Ovary (tissue), 7 donors: ENCODE measurements at regions not wholly inside any gene's neighbourhood (a gene's known extent, or its start where the extent isn't known, plus 50 kb on each side); places are given as distances from the start of the nearest gene placed in this dataset.

Source experiments
- DNase-seq, 5 donors: peaks; one replicate each; pipeline ENCODE4 v3.0.0-alpha.2; 2019 to 2020
- H3K27ac ChIP-seq, 2 donors: fragments of 200-600 bp; one replicate each; pipeline versions ENCODE4 v1.5.1 to v1.8.0; 2019 to 2022
- H3K27me3 ChIP-seq: fragments of 200-600 bp; one replicate; pipeline ENCODE4 v1.8.0; 2022
- H3K36me3 ChIP-seq: fragments of 200-600 bp; sonication (generic); one replicate; pipeline ENCODE4 v1.5.1; 2019
- H3K4me1 ChIP-seq: one replicate; pipeline ENCODE4 v1.8.1; 2013; ENCODE audit warnings: mild to moderate bottlenecking, moderate library complexity; ENCODE audit not compliant: insufficient read depth
- H3K4me3 ChIP-seq: fragments of 200-600 bp; sonication (generic); one replicate; pipeline ENCODE4 v1.5.1; 2017
- H3K9me3 ChIP-seq, 2 donors: fragments of 200-600 bp in 1 of 2; sonication (generic) in 1 of 2; one replicate each; pipeline versions ENCODE4 v1.5.1 to v1.8.1; 2013 to 2019; ENCODE audit warnings: mild to moderate bottlenecking in 1 of 2, moderate library complexity in 1 of 2
- EP300 ChIP-seq: sonication (generic); formaldehyde crosslinking; IDR thresholded peaks from one replicate; pipeline ENCODE4 v1.6.1; 2017; ENCODE audit warnings: antibody characterized with exemption
- POLR2A ChIP-seq: fragments of 450-650 bp; IDR thresholded peaks from one replicate; pipeline ENCODE4 v1.6.1; 2017; ENCODE audit warnings: antibody characterized with exemption, mild to moderate bottlenecking, moderate library complexity
- WGBS, 3 donors: extraction: QIAGEN DNeasy Blood & Tissue Kit in 1 of 3; methylation state at CpG; one replicate each; pipeline versions ENCODE4 v1.1.5 to v1.1.7; 2013 to 2017; 5-methylcytosine and 5-hydroxymethylcytosine counted together
- intact Hi-C, 4 donors: fragments of 100-400 bp; cut with DNase I; formaldehyde crosslinking; loops; one replicate each; pipeline versions ENCODE4 v1.11.0 to v1.15.1; 2022 to 2023
- TF ChIP-seq, protein P1 (sequence below), 3 donors: fragments of 450-650 bp in 2 of 3; fragments of 200-600 bp in 1 of 3; IDR thresholded peaks; one replicate each; pipeline versions ENCODE4 v1.5.1 to v1.8.0; 2016 to 2022; ENCODE audit warnings: antibody characterized with exemption in 3 of 3, mild to moderate bottlenecking in 1 of 3
- donor health status: DM: no; HTN: no; CAD: no; lungs with moderate emphysema.
- donor health status: DM: no; HTN: no; CAD: no.
- donor health status: Bipolar disorder and iron deficiency.
- donor health status: DM: no; HTN: no; CAD: no.
- donor health status: DM: yes; HTN: yes; CAD: no.

- Histone ChIP-seq H3K9me3 (no peaks in the 10 kb centered on the region), H3K36me3 (no peaks in the 10 kb centered on the region), H3K27me3 (no peaks in the 10 kb centered on the region), H3K27ac (no peak overlapping the region), H3K4me3 (no peak overlapping the region), H3K4me1 (no peaks in the 10 kb centered on the region)
- no peak for DNase-seq
- intact Hi-C loops: no loop called here
- TF ChIP-seq POLR2A (no peak), EP300 (no peak)
These were observed 1466.4 kb downstream of the EFNB2 start for GRCh38 chr13:105069106-105069505.

DNA sequence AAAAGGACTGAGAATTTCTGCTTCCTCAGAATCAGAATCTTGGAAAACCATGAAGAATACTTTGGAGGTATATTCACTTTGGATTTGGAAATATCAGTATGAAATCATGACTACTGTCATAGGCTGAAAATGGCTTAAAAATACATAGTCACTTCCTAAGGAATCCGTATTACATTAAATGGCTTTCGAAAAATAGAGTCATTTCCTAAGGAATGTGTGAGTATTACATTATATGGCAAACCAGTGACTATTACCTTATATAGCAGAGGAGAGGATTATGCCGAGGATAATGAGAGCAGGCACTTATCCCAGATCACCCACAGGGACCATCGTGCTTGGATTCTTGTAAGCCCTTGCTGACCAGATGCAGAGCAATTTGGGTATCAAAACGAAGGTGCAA lies 1471.8 kb downstream of the EFNB2 start:
- no peak overlapping the region for H3K27ac ChIP-seq
- no peaks in the 10 kb centered on the region for H3K4me1 ChIP-seq
- H3K9me3 ChIP-seq: no peaks in the 10 kb centered on the region
- WGBS, 3 donors: 85 to 91% (median 90%) methylated on average over 5 of the region's 5 CpGs
- no peaks in the 10 kb centered on the region for H3K27me3 ChIP-seq
- intact Hi-C loops: no loop called here
- no peak overlapping the region for H3K4me3 ChIP-seq
- TF ChIP-seq POLR2A: no peak
- no peak for TF ChIP-seq EP300
- TF ChIP-seq, protein P1, sequence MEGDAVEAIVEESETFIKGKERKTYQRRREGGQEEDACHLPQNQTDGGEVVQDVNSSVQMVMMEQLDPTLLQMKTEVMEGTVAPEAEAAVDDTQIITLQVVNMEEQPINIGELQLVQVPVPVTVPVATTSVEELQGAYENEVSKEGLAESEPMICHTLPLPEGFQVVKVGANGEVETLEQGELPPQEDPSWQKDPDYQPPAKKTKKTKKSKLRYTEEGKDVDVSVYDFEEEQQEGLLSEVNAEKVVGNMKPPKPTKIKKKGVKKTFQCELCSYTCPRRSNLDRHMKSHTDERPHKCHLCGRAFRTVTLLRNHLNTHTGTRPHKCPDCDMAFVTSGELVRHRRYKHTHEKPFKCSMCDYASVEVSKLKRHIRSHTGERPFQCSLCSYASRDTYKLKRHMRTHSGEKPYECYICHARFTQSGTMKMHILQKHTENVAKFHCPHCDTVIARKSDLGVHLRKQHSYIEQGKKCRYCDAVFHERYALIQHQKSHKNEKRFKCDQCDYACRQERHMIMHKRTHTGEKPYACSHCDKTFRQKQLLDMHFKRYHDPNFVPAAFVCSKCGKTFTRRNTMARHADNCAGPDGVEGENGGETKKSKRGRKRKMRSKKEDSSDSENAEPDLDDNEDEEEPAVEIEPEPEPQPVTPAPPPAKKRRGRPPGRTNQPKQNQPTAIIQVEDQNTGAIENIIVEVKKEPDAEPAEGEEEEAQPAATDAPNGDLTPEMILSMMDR (IDR thresholded peaks at IDR 0.05): no peak
- no peak for DNase-seq
- no peaks in the 10 kb centered on the region for H3K36me3 ChIP-seq

DNA sequence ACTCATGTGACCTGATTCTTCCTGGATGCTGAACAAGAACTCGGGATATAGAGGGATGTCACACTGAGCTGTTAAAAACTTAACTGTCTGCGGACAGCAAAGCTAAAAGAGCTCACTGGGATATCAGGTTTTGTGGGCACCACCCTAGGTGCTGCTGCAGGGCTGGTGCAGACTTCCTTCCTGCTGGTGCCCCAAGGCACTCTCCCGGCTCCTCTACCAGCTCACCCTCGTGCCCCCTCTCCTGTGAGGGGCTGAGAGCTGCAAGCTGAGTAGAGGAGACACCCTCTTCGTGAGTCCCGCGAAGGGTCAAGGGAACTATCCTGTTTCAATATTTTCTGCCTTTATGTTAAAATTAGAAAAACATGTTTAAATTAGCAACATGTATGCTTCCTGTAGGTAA lies 1475.7 kb downstream of the EFNB2 start:
- Histone ChIP-seq H3K4me1 (no peaks in the 10 kb centered on the region), H3K27me3 (no peaks in the 10 kb centered on the region), H3K36me3 (no peaks in the 10 kb centered on the region), H3K27ac (no peak overlapping the region), H3K4me3 (no peak overlapping the region), H3K9me3 (no peaks in the 10 kb centered on the region)
- no peak for DNase-seq
- WGBS, 3 donors: 87 to 96% (median 88%) methylated on average over 7 of the region's 7 CpGs
- TF ChIP-seq, protein P1 (IDR thresholded peaks at IDR 0.05): no peak
- no peak for TF ChIP-seq POLR2A
- intact Hi-C loops: no loop called here

GRCh38 chr13:105058517-105058916 lies 1476.9 kb downstream of the EFNB2 start:
- no peaks in the 10 kb centered on the region for H3K27me3 ChIP-seq
- no peak for TF ChIP-seq POLR2A
- TF ChIP-seq, protein P1 (IDR thresholded peaks at IDR 0.05): no peak
- TF ChIP-seq EP300: no peak
- intact Hi-C loops: no loop called here
- H3K9me3 ChIP-seq: no peaks in the 10 kb centered on the region
- no peak overlapping the region for H3K4me3 ChIP-seq
- DNase-seq: no peak
- H3K27ac ChIP-seq: no peak overlapping the region
- H3K4me1 ChIP-seq: no peaks in the 10 kb centered on the region
- no peaks in the 10 kb centered on the region for H3K36me3 ChIP-seq
- 78 to 89% (median 83%) methylated on average over 2 of the region's 2 CpGs for WGBS, 3 donors

- 82 to 87% (median 83%) methylated on average over 4 of the region's 4 CpGs for WGBS, 3 donors
- TF ChIP-seq, protein P1 (IDR thresholded peaks at IDR 0.05): no peak
- TF ChIP-seq POLR2A (no peak), EP300 (no peak)
- intact Hi-C loops: no loop called here
These were observed 1482.8 kb downstream of the EFNB2 start for GRCh38 chr13:105052711-105053110.

More at GRCh38 chr13:105052711-105053110, 1482.8 kb downstream of the EFNB2 start:
- Histone ChIP-seq H3K27ac (no peak overlapping the region), H3K4me1 (no peaks in the 10 kb centered on the region), H3K27me3 (no peaks in the 10 kb centered on the region), H3K36me3 (no peaks in the 10 kb centered on the region), H3K9me3 (no peaks in the 10 kb centered on the region), H3K4me3 (no peak overlapping the region)
- no peak for DNase-seq
